A673 (cell line): ENCODE measurements at regions not wholly inside any gene's neighbourhood (a gene's known extent, or its start where the extent isn't known, plus 50 kb on each side); places are given as distances from the start of the nearest gene placed in this dataset.

Experiments used
- BruUV-seq: library from RNA; stranded (reverse); fragments of 400-500 nt; replicated peaks from 2 replicates; lab custom pipeline; 2021; lab: Mats Ljungman, UMichigan
- CTCF ChIA-PET: fragments of 300-600 bp; sonication (Branson Sonifier 250); formaldehyde crosslinking; loops from one replicate; lab custom pipeline; 2022; ENCODE audit warnings: antibody characterized with exemption; lab: Charles Lee
- POLR2A ChIA-PET: fragments of 300-600 bp; sonication (Branson Sonifier 250); formaldehyde crosslinking; loops from one replicate; lab custom pipeline; 2022; ENCODE audit warnings: antibody characterized with exemption; ENCODE audit not compliant: low non-redundant PET; lab: Charles Lee
- DNase-seq: peaks from one replicate; pipeline ENCODE4 v3.0.0-alpha.2; 2015; ENCODE audit warnings: low spot score
- H3K27ac ChIP-seq: fragments of 200-600 bp; sonication (generic); 2 replicates; pipeline ENCODE4 v1.5.1; 2016; ENCODE audit warnings: mixed run types, low read depth, mild to moderate bottlenecking, mixed read lengths, antibody characterized with exemption, low read length; ENCODE audit not compliant: poor library complexity, severe bottlenecking
- H3K27me3 ChIP-seq: fragments of 200-600 bp; sonication (generic); replicated peaks from 2 replicates; pipeline ENCODE4 v1.6.1; 2017; ENCODE audit warnings: mixed run types, low read depth, mild to moderate bottlenecking, mixed read lengths, antibody characterized with exemption, low read length; ENCODE audit not compliant: insufficient read depth, poor library complexity
- H3K36me3 ChIP-seq: fragments of 200-600 bp; sonication (generic); 2 replicates; pipeline ENCODE4 v1.6.1; 2016; ENCODE audit warnings: mixed run types, mild to moderate bottlenecking, mixed read lengths, antibody characterized with exemption, low read length; ENCODE audit not compliant: insufficient read depth, poor library complexity, severe bottlenecking
- H3K4me1 ChIP-seq: fragments of 200-600 bp; sonication (generic); 2 replicates; pipeline ENCODE4 v1.6.1; 2017; ENCODE audit warnings: mixed run types, mild to moderate bottlenecking, mixed read lengths, antibody characterized with exemption, low read length; ENCODE audit not compliant: insufficient read depth, poor library complexity, severe bottlenecking
- H3K4me3 ChIP-seq: fragments of 200-600 bp; sonication (generic); 2 replicates; pipeline ENCODE4 v1.5.1; 2016; ENCODE audit warnings: low read depth, mixed run types, mild to moderate bottlenecking, mixed read lengths, low read length; ENCODE audit not compliant: poor library complexity, severe bottlenecking
- H3K9me3 ChIP-seq: fragments of 200-600 bp; sonication (generic); 2 replicates; pipeline ENCODE4 v1.6.1; 2016; ENCODE audit warnings: mixed run types, low read depth, mild to moderate bottlenecking, mixed read lengths, antibody characterized with exemption, low read length; ENCODE audit not compliant: poor library complexity, severe bottlenecking
- CTCF ChIP-seq: fragments of 300-800, 200-600 bp; sonication (generic); conservative IDR thresholded peaks from 2 replicates; pipeline ENCODE4 v1.5.1; 2017; ENCODE audit warnings: low read depth, mild to moderate bottlenecking, antibody characterized with exemption, low read length, moderate library complexity, mixed read lengths
- EZH2 ChIP-seq: fragments of 200-600 bp; sonication (generic); IDR thresholded peaks from 2 replicates; pipeline ENCODE4 v1.6.1; 2017; ENCODE audit warnings: borderline replicate concordance, low read depth, mild to moderate bottlenecking, mixed read lengths, antibody characterized with exemption, low read length; ENCODE audit not compliant: poor library complexity, severe bottlenecking
- intact Hi-C: fragments of 100-400 bp; cut with micrococcal nuclease; formaldehyde crosslinking; loops from one replicate; pipeline ENCODE4 v1.10.0; 2022; ENCODE audit not compliant: unreplicated experiment

- Histone ChIP-seq H3K4me1 (no peaks in the 10 kb centered on the region), H3K4me3 (no peak overlapping the region), H3K27ac (no peak overlapping the region), H3K36me3 (no peaks in the 10 kb centered on the region), H3K27me3 (no peaks in the 10 kb centered on the region), H3K9me3 (no peaks in the 10 kb centered on the region)
- intact Hi-C loops: no loop called here
- no peak for DNase-seq
- TF ChIP-seq CTCF (no peak), EZH2 (no peak)
- ChIA-PET POLR2A (no interaction called here), CTCF (no interaction called here)
- BruUV-seq: no TSS peak
These were observed 251.1 kb downstream of the RAB38 start for GRCh38 chr11:87924125-87924524.

- no peaks in the 10 kb centered on the region for H3K4me1 ChIP-seq
- BruUV-seq: no TSS peak
- CTCF ChIA-PET: no interaction called here
These were observed 258.1 kb downstream of the RAB38 start for GRCh38 chr11:87917111-87917510.

GRCh38 chr11:87909178-87909577, 266.1 kb downstream of the RAB38 start:
- TF ChIP-seq EZH2: no peak
- TF ChIP-seq CTCF: no peak
- no peak for DNase-seq
- Histone ChIP-seq H3K9me3 (no peaks in the 10 kb centered on the region), H3K4me1 (no peaks in the 10 kb centered on the region), H3K36me3 (no peaks in the 10 kb centered on the region), H3K27ac (no peak overlapping the region), H3K27me3 (peaks cover 58% of the 10 kb centered on the region), H3K4me3 (no peak overlapping the region)
- ChIA-PET CTCF (no interaction called here), POLR2A (interaction anchor here (0.6 kb wide), 1 partner anchor 293 kb away, joined by 3 read pairs; no protein-coding TSS in a partner anchor)
- intact Hi-C loops: no loop called here
- BruUV-seq: no TSS peak

More at GRCh38 chr11:87917111-87917510, 258.1 kb downstream of the RAB38 start:
- no peak overlapping the region for H3K27ac ChIP-seq
- intact Hi-C loops: no loop called here
- H3K27me3 ChIP-seq: peaks cover 4% of the 10 kb centered on the region
- no peak for DNase-seq
- H3K4me3 ChIP-seq: no peak overlapping the region
- no peaks in the 10 kb centered on the region for H3K36me3 ChIP-seq
- no peak for TF ChIP-seq EZH2
- TF ChIP-seq CTCF: no peak
- POLR2A ChIA-PET: no interaction called here
- no peaks in the 10 kb centered on the region for H3K9me3 ChIP-seq
